ENCODE measurements at regions not wholly inside any gene's neighbourhood (a gene's known extent, or its start where the extent isn't known, plus 50 kb on each side); places are given as distances from the start of the nearest gene placed in this dataset.

- TF ChIP-seq EZH2 (IDR thresholded peaks at IDR 0.05; ENCODE audit: low read length) (no peak), CTCF (optimal IDR thresholded peaks at IDR 0.05 in 1 of 3, IDR thresholded peaks at IDR 0.05 in 1 of 3, conservative IDR thresholded peaks at IDR 0.05 in 1 of 3; ENCODE audit: extremely low read depth in 1 of 3, insufficient read depth in 2 of 3, low read length in 3 of 3) (no peak)
- no peaks in the 10 kb centered on the region for H3K36me3 ChIP-seq (ENCODE audit: control insufficient read depth in 2 of 2, extremely low read depth in 1 of 2, insufficient read depth in 2 of 2, low read length in 2 of 2)
- no peak overlapping the region for H3K27ac ChIP-seq (ENCODE audit: control insufficient read depth, insufficient read depth, low read length)
- no peaks in the 10 kb centered on the region for H3K9me1 ChIP-seq (ENCODE audit: control insufficient read depth, extremely low read depth, insufficient read depth, low read length)
- no peaks in the 10 kb centered on the region for H3K4me1 ChIP-seq (ENCODE audit: control insufficient read depth, extremely low read depth, insufficient read depth, low read length)
- H2AFZ ChIP-seq (ENCODE audit: control insufficient read depth, low read length) = no peak overlapping the region
- H3K27me3 ChIP-seq (ENCODE audit: control insufficient read depth, extremely low read depth, insufficient read depth, low read length) = peaks cover 15% of the 10 kb centered on the region
- H3K9ac ChIP-seq (ENCODE audit: control insufficient read depth, extremely low read depth, insufficient read depth, low read length) = no peak overlapping the region
- no peak overlapping the region for H3K4me2 ChIP-seq (ENCODE audit: control insufficient read depth, extremely low read depth, insufficient read depth, low read depth, low read length)
- no peak overlapping the region for H3K4me3 ChIP-seq (ENCODE audit: control insufficient read depth in 2 of 3, extremely low read depth in 1 of 3, insufficient read depth in 2 of 3, low read depth in 1 of 3, low read length in 3 of 3)
- DNase-seq (ENCODE audit: low read depth, low spot score) = no peak
- no peaks in the 10 kb centered on the region for H3K9me3 ChIP-seq (ENCODE audit: control insufficient read depth, low read depth, low read length)
- no peak for FAIRE-seq
- no peaks in the 10 kb centered on the region for H4K20me1 ChIP-seq (ENCODE audit: control insufficient read depth, extremely low read depth, insufficient read depth, low read length)
- dilution Hi-C loops (cut with MboI; ENCODE audit: extremely low pct_ligation_motif_present, low sequenced_read_pairs) = no loop called here
- H3K79me2 ChIP-seq (ENCODE audit: control insufficient read depth, insufficient read depth, low read length) = no peaks in the 10 kb centered on the region
Observed at GRCh38 chr1:29460041-29460610, 223.8 kb downstream of the PTPRU start.

GRCh38 chr1:29459620-29459945 lies 223.3 kb downstream of the PTPRU start:
- FAIRE-seq (no peak), DNase-seq (ENCODE audit: low read depth, low spot score) (no peak)
- Histone ChIP-seq H3K36me3 (ENCODE audit: control insufficient read depth in 2 of 2, extremely low read depth in 1 of 2, insufficient read depth in 2 of 2, low read length in 2 of 2) (no peaks in the 10 kb centered on the region), H3K4me1 (ENCODE audit: control insufficient read depth, extremely low read depth, insufficient read depth, low read length) (no peaks in the 10 kb centered on the region), H3K27me3 (ENCODE audit: control insufficient read depth, extremely low read depth, insufficient read depth, low read length) (peaks cover 15% of the 10 kb centered on the region), H3K4me2 (ENCODE audit: control insufficient read depth, extremely low read depth, insufficient read depth, low read depth, low read length) (no peak overlapping the region), H3K9me1 (ENCODE audit: control insufficient read depth, extremely low read depth, insufficient read depth, low read length) (no peaks in the 10 kb centered on the region), H3K9me3 (ENCODE audit: control insufficient read depth, low read depth, low read length) (no peaks in the 10 kb centered on the region), H3K4me3 (ENCODE audit: control insufficient read depth in 2 of 3, extremely low read depth in 1 of 3, insufficient read depth in 2 of 3, low read depth in 1 of 3, low read length in 3 of 3) (no peak overlapping the region), H2AFZ (ENCODE audit: control insufficient read depth, low read length) (no peak overlapping the region), H4K20me1 (ENCODE audit: control insufficient read depth, extremely low read depth, insufficient read depth, low read length) (no peaks in the 10 kb centered on the region), H3K9ac (ENCODE audit: control insufficient read depth, extremely low read depth, insufficient read depth, low read length) (no peak overlapping the region), H3K27ac (ENCODE audit: control insufficient read depth, insufficient read depth, low read length) (no peak overlapping the region), H3K79me2 (ENCODE audit: control insufficient read depth, insufficient read depth, low read length) (no peaks in the 10 kb centered on the region)
- dilution Hi-C loops (cut with MboI; ENCODE audit: extremely low pct_ligation_motif_present, low sequenced_read_pairs) = no loop called here
- TF ChIP-seq EZH2 (IDR thresholded peaks at IDR 0.05; ENCODE audit: low read length) (no peak), CTCF (optimal IDR thresholded peaks at IDR 0.05 in 1 of 3, IDR thresholded peaks at IDR 0.05 in 1 of 3, conservative IDR thresholded peaks at IDR 0.05 in 1 of 3; ENCODE audit: extremely low read depth in 1 of 3, insufficient read depth in 2 of 3, low read length in 3 of 3) (no peak)

All from keratinocyte (primary cell).